ENCODE measurements at regions not wholly inside any gene's neighbourhood (a gene's known extent, or its start where the extent isn't known, plus 50 kb on each side); places are given as distances from the start of the nearest gene placed in this dataset.

- DNase-seq: no peak
Measured at GRCh38 chr1:243903895-243904294, 53.9 kb upstream of the AKT3 start.

- no peak for DNase-seq
Measured at GRCh38 chr1:243903041-243903440, 53.0 kb upstream of the AKT3 start.

GRCh38 chr1:243902100-243902499, 52.1 kb upstream of the AKT3 start:
- DNase-seq: no peak

Data from CD4-positive, alpha-beta T cell treated with Interleukin-10 for 1 hour (primary cell).